ENCODE measurements at regions not wholly inside any gene's neighbourhood (a gene's known extent, or its start where the extent isn't known, plus 50 kb on each side); places are given as distances from the start of the nearest gene placed in this dataset.

- FAIRE-seq (no peak), ATAC-seq (no peak), DNase-seq (ENCODE audit: extremely low read depth in 1 of 4, low spot score in 3 of 4) (no peak)
- no peaks in the 10 kb centered on the region for H3K9me1 ChIP-seq (ENCODE audit: control insufficient read depth, insufficient read depth, low read length)
- H3K4me3 ChIP-seq, result no peak overlapping the region
- H3K27me3 ChIP-seq (ENCODE audit: control insufficient read depth in 2 of 2, insufficient read depth in 2 of 2, low read length in 2 of 2), result no peaks in the 10 kb centered on the region
- H3K79me2 ChIP-seq (ENCODE audit: control insufficient read depth, insufficient read depth, low read length), result no peaks in the 10 kb centered on the region
- H3K9ac ChIP-seq (ENCODE audit: insufficient read depth in 1 of 2, low read depth in 2 of 2, low read length in 2 of 2), result no peak overlapping the region
- H2AFZ ChIP-seq (ENCODE audit: low read depth, low read length), result no peak overlapping the region
- 2% methylated on average over 4 of the region's 4 CpGs for WGBS (ENCODE audit: insufficient coverage, low coverage, missing lambda C conversion rate)
- H3K9me3 ChIP-seq (replicated peaks; ENCODE audit: control insufficient read depth, insufficient read depth, low read depth, low read length), result no peaks in the 10 kb centered on the region
- H3K4me1 ChIP-seq (replicated peaks in 1 of 2; ENCODE audit: control insufficient read depth in 2 of 2, insufficient read depth in 2 of 2, low read length in 2 of 2), result no peaks in the 10 kb centered on the region
- no peaks in the 10 kb centered on the region for H4K20me1 ChIP-seq (replicated peaks; ENCODE audit: control insufficient read depth, insufficient read depth, low read length)
- TF ChIP-seq ID3 (CRISPR knock-in tag; IDR thresholded peaks at IDR 0.05), result no peak
- TF ChIP-seq ID3 (tag; IDR thresholded peaks at IDR 0.05), result no peak
- no peak for TF ChIP-seq ETS1 (conservative IDR thresholded peaks at IDR 0.05; ENCODE audit: control insufficient read depth, low read depth, low read length)
- no peak for TF ChIP-seq ZNF12 (CRISPR knock-in tag; IDR thresholded peaks at IDR 0.05)
- POLR2A ChIA-PET, result no interaction called here
- intact Hi-C loops (cut with micrococcal nuclease), result no loop called here
- CTCF ChIA-PET (ENCODE audit: low intra/inter-chr PET ratio), result no interaction called here
- no TSS peak for BruUV-seq (replicated peaks)
- H3K27ac ChIP-seq (ENCODE audit: extremely low read depth, low read depth, low read length), result no peak overlapping the region
- in situ Hi-C loops (cut with MboI), result no loop called here
- H3K4me2 ChIP-seq (ENCODE audit: insufficient read depth, low read length), result no peak overlapping the region
- H3K36me3 ChIP-seq (ENCODE audit: control insufficient read depth, insufficient read depth, low read length), result no peaks in the 10 kb centered on the region
These were observed 396.0 kb upstream of the MIS18BP1 start for GRCh38 chr14:45649051-45649450.

DNA sequence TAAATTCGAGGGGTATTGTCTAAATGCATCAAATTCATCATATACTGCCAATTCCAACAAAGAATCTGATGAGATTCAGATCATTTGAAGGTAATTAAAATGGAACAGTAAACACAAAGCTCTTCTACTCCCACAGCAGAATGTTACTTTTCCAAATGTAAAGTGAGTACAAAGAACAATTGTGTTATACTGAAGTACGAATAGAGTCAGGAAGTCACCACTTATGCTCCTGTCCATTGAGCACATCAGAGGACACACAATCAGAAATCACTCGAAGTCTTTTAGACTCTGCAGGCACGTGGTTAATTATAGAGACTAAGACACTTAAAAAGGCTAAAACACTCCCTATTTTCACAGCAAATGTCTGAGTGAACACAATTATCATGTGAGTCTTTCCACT lies 388.5 kb upstream of the MIS18BP1 start:
- no peak overlapping the region for H3K4me3 ChIP-seq
- 0% methylated on average over 4 of the region's 4 CpGs for WGBS (ENCODE audit: insufficient coverage, low coverage, missing lambda C conversion rate)
- H3K4me2 ChIP-seq (ENCODE audit: insufficient read depth, low read length), result no peak overlapping the region
- no peaks in the 10 kb centered on the region for H4K20me1 ChIP-seq (replicated peaks; ENCODE audit: control insufficient read depth, insufficient read depth, low read length)
- H3K9ac ChIP-seq (ENCODE audit: insufficient read depth in 1 of 2, low read depth in 2 of 2, low read length in 2 of 2), result no peak overlapping the region
- in situ Hi-C loops (cut with MboI) (no loop called here), intact Hi-C loops (cut with micrococcal nuclease) (no loop called here)
- H2AFZ ChIP-seq (ENCODE audit: low read depth, low read length), result no peak overlapping the region
- ChIA-PET POLR2A (no interaction called here), CTCF (ENCODE audit: low intra/inter-chr PET ratio) (no interaction called here)
- FAIRE-seq (no peak), DNase-seq (ENCODE audit: extremely low read depth in 1 of 4, low spot score in 3 of 4) (no peak), ATAC-seq (no peak)
- no peak overlapping the region for H3K27ac ChIP-seq (ENCODE audit: extremely low read depth, low read depth, low read length)
- no peaks in the 10 kb centered on the region for H3K36me3 ChIP-seq (ENCODE audit: control insufficient read depth, insufficient read depth, low read length)
- no TSS peak for BruUV-seq (replicated peaks)
- no peaks in the 10 kb centered on the region for H3K4me1 ChIP-seq (replicated peaks in 1 of 2; ENCODE audit: control insufficient read depth in 2 of 2, insufficient read depth in 2 of 2, low read length in 2 of 2)
- H3K27me3 ChIP-seq (ENCODE audit: control insufficient read depth in 2 of 2, insufficient read depth in 2 of 2, low read length in 2 of 2), result no peaks in the 10 kb centered on the region
- no peaks in the 10 kb centered on the region for H3K79me2 ChIP-seq (ENCODE audit: control insufficient read depth, insufficient read depth, low read length)
- no peaks in the 10 kb centered on the region for H3K9me3 ChIP-seq (replicated peaks; ENCODE audit: control insufficient read depth, insufficient read depth, low read depth, low read length)
- H3K9me1 ChIP-seq (ENCODE audit: control insufficient read depth, insufficient read depth, low read length), result no peaks in the 10 kb centered on the region
- TF ChIP-seq HEY1 (CRISPR knock-in tag; IDR thresholded peaks at IDR 0.05; ENCODE audit: borderline replicate concordance) (no peak), COPS2 (conservative IDR thresholded peaks at IDR 0.05) (no peak), GMEB1 (CRISPR knock-in tag; IDR thresholded peaks at IDR 0.05) (no peak), MYNN (IDR thresholded peaks at IDR 0.05) (no peak), MYNN (CRISPR knock-in tag; IDR thresholded peaks at IDR 0.05) (no peak), CREM (IDR thresholded peaks at IDR 0.05; ENCODE audit: low read depth) (no peak), E2F1 (CRISPR knock-in tag; IDR thresholded peaks at IDR 0.05) (no peak), XRCC3 (IDR thresholded peaks at IDR 0.05) (no peak), HMG20A (CRISPR knock-in tag; conservative IDR thresholded peaks at IDR 0.05) (no peak), BCL6 (CRISPR knock-in tag; IDR thresholded peaks at IDR 0.05) (no peak), XRCC5 (IDR thresholded peaks at IDR 0.05; ENCODE audit: low read depth, low read length) (no peak)
